Upper lobe of left lung (tissue), 4 donors: ENCODE measurements at regions not wholly inside any gene's neighbourhood (a gene's known extent, or its start where the extent isn't known, plus 50 kb on each side); places are given as distances from the start of the nearest gene placed in this dataset.

Experiments
- EP300 ChIP-seq, 4 donors: sonication (generic); formaldehyde crosslinking; IDR thresholded peaks; one replicate each; pipeline ENCODE4 v1.5.1; 2017; ENCODE audit warnings: antibody characterized with exemption in 4 of 4, control low read depth in 2 of 4
- POLR2A ChIP-seq, 4 donors: fragments of 450-650 bp; IDR thresholded peaks; one replicate each; pipeline ENCODE4 v1.5.1; 2016 to 2017; ENCODE audit warnings: antibody characterized with exemption in 4 of 4, mild to moderate bottlenecking in 2 of 4
- POLR2AphosphoS5 ChIP-seq, 2 donors: sonication (generic); formaldehyde crosslinking; IDR thresholded peaks; one replicate each; pipeline ENCODE4 v1.5.1; 2017; ENCODE audit warnings: antibody characterized with exemption in 2 of 2
- TF ChIP-seq, protein P1 (sequence below), 6 experiments: fragments of 450-650 bp in 4 of 6; fragments of 200-600 bp in 2 of 6; sonication (generic) in 2 of 6; IDR thresholded peaks; one replicate each; pipeline ENCODE4 v1.5.1; 2016 to 2019; ENCODE audit warnings: antibody characterized with exemption in 6 of 6

GRCh38 chr1:214103778-214104177, 116.0 kb downstream of the PROX1 start:
- TF ChIP-seq, protein P1, sequence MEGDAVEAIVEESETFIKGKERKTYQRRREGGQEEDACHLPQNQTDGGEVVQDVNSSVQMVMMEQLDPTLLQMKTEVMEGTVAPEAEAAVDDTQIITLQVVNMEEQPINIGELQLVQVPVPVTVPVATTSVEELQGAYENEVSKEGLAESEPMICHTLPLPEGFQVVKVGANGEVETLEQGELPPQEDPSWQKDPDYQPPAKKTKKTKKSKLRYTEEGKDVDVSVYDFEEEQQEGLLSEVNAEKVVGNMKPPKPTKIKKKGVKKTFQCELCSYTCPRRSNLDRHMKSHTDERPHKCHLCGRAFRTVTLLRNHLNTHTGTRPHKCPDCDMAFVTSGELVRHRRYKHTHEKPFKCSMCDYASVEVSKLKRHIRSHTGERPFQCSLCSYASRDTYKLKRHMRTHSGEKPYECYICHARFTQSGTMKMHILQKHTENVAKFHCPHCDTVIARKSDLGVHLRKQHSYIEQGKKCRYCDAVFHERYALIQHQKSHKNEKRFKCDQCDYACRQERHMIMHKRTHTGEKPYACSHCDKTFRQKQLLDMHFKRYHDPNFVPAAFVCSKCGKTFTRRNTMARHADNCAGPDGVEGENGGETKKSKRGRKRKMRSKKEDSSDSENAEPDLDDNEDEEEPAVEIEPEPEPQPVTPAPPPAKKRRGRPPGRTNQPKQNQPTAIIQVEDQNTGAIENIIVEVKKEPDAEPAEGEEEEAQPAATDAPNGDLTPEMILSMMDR (IDR thresholded peaks at IDR 0.05): no peak
- TF ChIP-seq POLR2A (IDR thresholded peaks at IDR 0.05) (no peak), POLR2AphosphoS5 (IDR thresholded peaks at IDR 0.05) (no peak), EP300 (IDR thresholded peaks at IDR 0.05) (no peak)
